C4-2B (cell line): ENCODE measurements at regions not wholly inside any gene's neighbourhood (a gene's known extent, or its start where the extent isn't known, plus 50 kb on each side); places are given as distances from the start of the nearest gene placed in this dataset.

ENCODE experiments used
- ZFX ChIP-seq: fragments of 450-650 bp; IDR thresholded peaks from 2 replicates; pipeline ENCODE4 v1.6.1; 2017
- TF ChIP-seq, protein P1 (sequence below): fragments of 450-650 bp; conservative IDR thresholded peaks from 2 replicates; pipeline ENCODE4 v1.5.1; 2017; ENCODE audit warnings: mild to moderate bottlenecking

DNA sequence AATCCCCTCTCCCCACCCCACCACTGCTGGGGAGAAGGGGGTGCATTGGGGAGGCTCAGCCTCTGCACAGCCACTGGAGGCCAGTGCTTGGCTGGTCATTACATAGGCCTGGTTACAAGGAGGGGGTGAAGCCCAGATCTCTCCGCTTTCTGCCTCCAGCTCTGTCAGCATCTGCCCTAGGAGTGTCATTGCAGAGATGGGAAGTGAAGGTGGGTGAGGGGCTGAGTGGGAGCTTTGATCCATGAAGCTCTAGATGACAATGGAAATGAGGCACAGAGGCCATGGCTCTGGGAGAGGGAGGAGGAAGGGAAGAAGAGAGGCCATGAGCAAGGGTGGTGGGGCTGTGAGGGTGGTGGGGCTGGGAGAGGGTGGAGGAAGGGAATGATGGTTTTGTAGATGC is 411.6 kb downstream of the MATN1 start:
- TF ChIP-seq, protein P1, sequence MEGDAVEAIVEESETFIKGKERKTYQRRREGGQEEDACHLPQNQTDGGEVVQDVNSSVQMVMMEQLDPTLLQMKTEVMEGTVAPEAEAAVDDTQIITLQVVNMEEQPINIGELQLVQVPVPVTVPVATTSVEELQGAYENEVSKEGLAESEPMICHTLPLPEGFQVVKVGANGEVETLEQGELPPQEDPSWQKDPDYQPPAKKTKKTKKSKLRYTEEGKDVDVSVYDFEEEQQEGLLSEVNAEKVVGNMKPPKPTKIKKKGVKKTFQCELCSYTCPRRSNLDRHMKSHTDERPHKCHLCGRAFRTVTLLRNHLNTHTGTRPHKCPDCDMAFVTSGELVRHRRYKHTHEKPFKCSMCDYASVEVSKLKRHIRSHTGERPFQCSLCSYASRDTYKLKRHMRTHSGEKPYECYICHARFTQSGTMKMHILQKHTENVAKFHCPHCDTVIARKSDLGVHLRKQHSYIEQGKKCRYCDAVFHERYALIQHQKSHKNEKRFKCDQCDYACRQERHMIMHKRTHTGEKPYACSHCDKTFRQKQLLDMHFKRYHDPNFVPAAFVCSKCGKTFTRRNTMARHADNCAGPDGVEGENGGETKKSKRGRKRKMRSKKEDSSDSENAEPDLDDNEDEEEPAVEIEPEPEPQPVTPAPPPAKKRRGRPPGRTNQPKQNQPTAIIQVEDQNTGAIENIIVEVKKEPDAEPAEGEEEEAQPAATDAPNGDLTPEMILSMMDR: no peak
- no peak for TF ChIP-seq ZFX
